Liver (tissue), 8 donors: ENCODE measurements at regions not wholly inside any gene's neighbourhood (a gene's known extent, or its start where the extent isn't known, plus 50 kb on each side); places are given as distances from the start of the nearest gene placed in this dataset.

Experiments used
- DNase-seq: peaks from one replicate; pipeline ENCODE4 v3.0.0-alpha.2; 2017; ENCODE audit warnings: low spot score
- H3K27ac ChIP-seq, 2 donors: one replicate each; pipeline ENCODE4 v1.7.0; 2013; ENCODE audit warnings: inconsistent platforms in 2 of 2, low read length in 2 of 2, control low read depth in 1 of 2, low read depth in 1 of 2, mild to moderate bottlenecking in 1 of 2
- H3K27me3 ChIP-seq, 4 donors: one replicate each; pipeline versions ENCODE4 v1.6.1 to v1.7.0; 2013; ENCODE audit warnings: low read length in 3 of 4, inconsistent platforms in 1 of 4, mild to moderate bottlenecking in 1 of 4, moderate library complexity in 1 of 4; ENCODE audit not compliant: control insufficient read depth in 4 of 4, insufficient read depth in 4 of 4
- H3K36me3 ChIP-seq, 4 donors: one replicate each; pipeline versions ENCODE4 v1.6.1 to v1.7.0; 2013; ENCODE audit warnings: low read length in 3 of 4, mild to moderate bottlenecking in 3 of 4, low read depth in 1 of 4, moderate library complexity in 1 of 4; ENCODE audit not compliant: control insufficient read depth in 4 of 4, insufficient read depth in 3 of 4
- H3K4me1 ChIP-seq, 4 donors: one replicate each; pipeline versions ENCODE4 v1.6.1 to v1.7.0; 2013; ENCODE audit warnings: low read length in 3 of 4, mild to moderate bottlenecking in 3 of 4, moderate library complexity in 1 of 4; ENCODE audit not compliant: control insufficient read depth in 4 of 4, insufficient read depth in 4 of 4
- H3K4me3 ChIP-seq, 3 donors: one replicate each; pipeline versions ENCODE4 v1.6.1 to v1.7.0; 2013; ENCODE audit warnings: low read length in 3 of 3, control low read depth in 1 of 3, low read depth in 1 of 3, mild to moderate bottlenecking in 1 of 3
- H3K9ac ChIP-seq, 2 donors: one replicate each; pipeline ENCODE4 v1.7.0; 2013; ENCODE audit warnings: low read length in 2 of 2, mild to moderate bottlenecking in 2 of 2, moderate library complexity in 2 of 2, control low read depth in 1 of 2, low read depth in 1 of 2
- H3K9me3 ChIP-seq, 4 donors: one replicate each; pipeline versions ENCODE4 v1.6.1 to v1.7.0; 2013; ENCODE audit warnings: low read length in 3 of 4; ENCODE audit not compliant: control insufficient read depth in 4 of 4
- ATF3 ChIP-seq: IDR thresholded peaks from 2 replicates; pipeline ENCODE4 v1.6.1; 2016; ENCODE audit warnings: antibody characterized with exemption
- CTCF ChIP-seq: fragments of 150-350 bp; IDR thresholded peaks from 2 replicates; pipeline ENCODE4 v1.5.1; 2017; ENCODE audit warnings: improper control_type of control experiment, low read depth, low read length; ENCODE audit not compliant: missing input control
- EGR1 ChIP-seq, 2 donors: IDR thresholded peaks; 2 replicates each; pipeline ENCODE4 v1.6.1; 2016 to 2018; ENCODE audit warnings: antibody characterized with exemption in 2 of 2, low read depth in 2 of 2
- FOXA1 ChIP-seq: IDR thresholded peaks from 2 replicates; pipeline ENCODE4 v1.6.1; 2016; ENCODE audit warnings: antibody characterized with exemption
- FOXA2 ChIP-seq: IDR thresholded peaks from 2 replicates; pipeline ENCODE4 v1.6.1; 2016; ENCODE audit warnings: antibody characterized with exemption
- GABPA ChIP-seq, 2 donors: IDR thresholded peaks in 1 of 2; conservative IDR thresholded peaks in 1 of 2; 2 replicates each; pipeline ENCODE4 v1.6.1; 2016; ENCODE audit warnings: antibody characterized with exemption in 2 of 2, mild to moderate bottlenecking in 1 of 2, moderate library complexity in 1 of 2
- HNF4A ChIP-seq, 2 donors: conservative IDR thresholded peaks; 2 replicates each; pipeline ENCODE4 v1.6.1; 2016; ENCODE audit warnings: antibody characterized with exemption in 2 of 2, mild to moderate bottlenecking in 2 of 2
- HNF4G ChIP-seq: IDR thresholded peaks from 2 replicates; pipeline ENCODE4 v1.6.1; 2016; ENCODE audit warnings: antibody characterized with exemption
- JUND ChIP-seq, 2 donors: IDR thresholded peaks; 2 replicates each; pipeline ENCODE4 v1.6.1; 2016; ENCODE audit warnings: antibody characterized with exemption in 2 of 2
- MAX ChIP-seq: IDR thresholded peaks from 2 replicates; pipeline ENCODE4 v1.6.1; 2016; ENCODE audit warnings: antibody characterized with exemption
- NR2F2 ChIP-seq: IDR thresholded peaks from 2 replicates; pipeline ENCODE4 v1.6.1; 2016; ENCODE audit warnings: antibody characterized with exemption
- REST ChIP-seq: IDR thresholded peaks from 2 replicates; pipeline ENCODE4 v1.6.1; 2016; ENCODE audit warnings: antibody characterized with exemption, mild to moderate bottlenecking
- RXRA ChIP-seq, 2 donors: IDR thresholded peaks; 2 replicates each; pipeline ENCODE4 v1.6.1; 2017 to 2018; ENCODE audit warnings: antibody characterized with exemption in 2 of 2, mild to moderate bottlenecking in 1 of 2
- SP1 ChIP-seq: IDR thresholded peaks from 2 replicates; pipeline ENCODE4 v1.6.1; 2018; ENCODE audit warnings: antibody characterized with exemption, mild to moderate bottlenecking
- TAF1 ChIP-seq: conservative IDR thresholded peaks from 2 replicates; pipeline ENCODE4 v1.6.1; 2016; ENCODE audit warnings: antibody characterized with exemption, mild to moderate bottlenecking
- YY1 ChIP-seq: IDR thresholded peaks from 2 replicates; pipeline ENCODE4 v1.6.1; 2016; ENCODE audit warnings: antibody characterized with exemption, mild to moderate bottlenecking
- ZBTB33 ChIP-seq: IDR thresholded peaks from 2 replicates; pipeline ENCODE4 v1.6.1; 2016; ENCODE audit warnings: antibody characterized with exemption
- WGBS: extraction: QIAGEN DNeasy Blood & Tissue Kit; methylation state at CpG from one replicate; pipeline ENCODE4 v1.1.7; 2013; 5-methylcytosine and 5-hydroxymethylcytosine counted together
- donor health status: healthy.
- donor health status: healthy.
- donor health status: healthy.
- donor health status: healthy.
- donor health status: healthy.

- peaks cover 0 to 5% (median 0%) of the 10 kb centered on the region in 4 donors for H3K27me3 ChIP-seq
- peak; percentile 20 for DNase-seq
- H3K36me3 ChIP-seq, result no peaks in the 10 kb centered on the region
These were observed 592.0 kb downstream of the BRD1 start for GRCh38 chr22:49235463-49236300.

More at GRCh38 chr22:49235463-49236300, 592.0 kb downstream of the BRD1 start:
- Histone ChIP-seq H3K9ac (no peak overlapping the region), H3K9me3 (no peaks in the 10 kb centered on the region), H3K27ac (no peak overlapping the region), H3K4me3 (no peak overlapping the region), H3K4me1 (no peaks in the 10 kb centered on the region)
- no peak for TF ChIP-seq MAX
- no peak for TF ChIP-seq HNF4A (conservative IDR thresholded peaks at IDR 0.05)
- TF ChIP-seq ATF3, result no peak
- no peak for TF ChIP-seq RXRA (IDR thresholded peaks at IDR 0.05)
- TF ChIP-seq REST, result no peak
- no peak for TF ChIP-seq TAF1
- no peak for TF ChIP-seq SP1
- TF ChIP-seq ZBTB33, result no peak
- TF ChIP-seq JUND (IDR thresholded peaks at IDR 0.05), result no peak
- no peak for TF ChIP-seq NR2F2
- TF ChIP-seq FOXA1, result no peak
- TF ChIP-seq GABPA (IDR thresholded peaks at IDR 0.05 in 1 of 2, conservative IDR thresholded peaks at IDR 0.05 in 1 of 2), result no peak
- TF ChIP-seq EGR1 (IDR thresholded peaks at IDR 0.05; ENCODE audit: low read depth in 2 of 2), result no peak
- TF ChIP-seq HNF4G, result no peak
- TF ChIP-seq YY1, result no peak
- no peak for TF ChIP-seq CTCF
- TF ChIP-seq FOXA2, result no peak
- 58% methylated on average over 13 of the region's 13 CpGs for WGBS
